Kidney (tissue), 13 donors: ENCODE measurements at regions not wholly inside any gene's neighbourhood (a gene's known extent, or its start where the extent isn't known, plus 50 kb on each side); places are given as distances from the start of the nearest gene placed in this dataset.
A peak's percentile ranks its signal among the peaks of the same experiment; 100 is the strongest.

Experiments used
- DNase-seq, 5 donors: peaks; one replicate each; pipeline ENCODE4 v3.0.0-alpha.2; 2013 to 2020
- FAIRE-seq: peaks from 2 replicates; lab custom pipeline; 2012; peaks lifted over from hg19 to GRCh38; lab: Jason Lieb, UNC
- H3K27ac ChIP-seq, 2 donors: one replicate each; pipeline ENCODE4 v1.7.0; 2013; ENCODE audit warnings: low read depth in 2 of 2, low read length in 2 of 2, inconsistent platforms in 1 of 2
- H3K27me3 ChIP-seq: one replicate; pipeline ENCODE4 v1.7.1; 2013; ENCODE audit warnings: low read length, inconsistent platforms; ENCODE audit not compliant: control insufficient read depth, insufficient read depth
- H3K36me3 ChIP-seq, 3 donors: one replicate each; pipeline versions ENCODE4 v1.7.0 to v1.7.1; 2013; ENCODE audit warnings: low read length in 3 of 3, control low read depth in 1 of 3, inconsistent platforms in 1 of 3; ENCODE audit not compliant: insufficient read depth in 3 of 3, control insufficient read depth in 2 of 3
- H3K4me1 ChIP-seq, 3 donors: one replicate each; pipeline versions ENCODE4 v1.7.0 to v1.7.1; 2013; ENCODE audit warnings: low read length in 3 of 3, inconsistent platforms in 1 of 3, low read depth in 1 of 3; ENCODE audit not compliant: control insufficient read depth in 2 of 3, insufficient read depth in 2 of 3
- H3K4me3 ChIP-seq, 3 donors: one replicate each; pipeline versions ENCODE4 v1.7.0 to v1.8.1; 2013; ENCODE audit warnings: low read length in 3 of 3, control low read depth in 1 of 3, inconsistent platforms in 1 of 3
- H3K9ac ChIP-seq, 3 donors: one replicate each; pipeline versions ENCODE4 v1.7.0 to v1.7.1; 2013; ENCODE audit warnings: low read length in 3 of 3, control low read depth in 1 of 3, inconsistent platforms in 1 of 3
- H3K9me3 ChIP-seq, 3 donors: one replicate each; pipeline versions ENCODE4 v1.7.0 to v1.7.1; 2013; ENCODE audit warnings: low read length in 3 of 3, control low read depth in 1 of 3, inconsistent platforms in 1 of 3; ENCODE audit not compliant: control insufficient read depth in 2 of 3, insufficient read depth in 1 of 3
- CTCF ChIP-seq: IDR thresholded peaks from 3 replicates; pipeline ENCODE4 v1.5.1; 2012; ENCODE audit warnings: mild to moderate bottlenecking, moderate library complexity, borderline replicate concordance; ENCODE audit not compliant: insufficient read depth; ENCODE audit errors: extremely low read depth
- intact Hi-C: fragments of 100-400 bp; cut with DNase I; formaldehyde crosslinking; loops from one replicate; pipeline ENCODE4 v1.11.1; 2022
- donor health status: control.
- donor health status: control.
- donor health status: control.
- donor health status: control.
- donor health status: control.
- donor health status: DM: yes; HTN: yes; CAD: no.
- donor health status: Normal renal cell carcinoma (clear cell type).

DNA sequence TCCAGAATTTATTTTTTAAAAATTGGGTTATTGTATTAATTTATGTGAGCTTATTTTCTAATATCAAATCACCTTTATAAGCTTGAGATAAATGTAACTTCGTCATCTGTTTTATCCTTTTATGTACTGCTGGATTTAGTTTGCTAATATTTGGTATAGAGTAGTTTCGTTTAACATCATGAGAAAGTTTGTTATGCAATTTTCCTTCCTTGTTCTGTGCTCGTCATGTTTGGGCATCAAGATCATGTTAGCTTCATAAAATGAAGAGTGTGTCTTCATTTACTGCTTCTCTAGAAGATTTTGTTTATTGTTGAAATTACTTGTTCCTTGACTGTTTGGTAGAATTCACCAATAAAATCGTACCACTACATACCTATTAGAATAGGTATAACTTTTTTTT is 262.1 kb upstream of the SATB1 start:
- no peak overlapping the region for H3K27ac ChIP-seq
- no peak overlapping the region for H3K9ac ChIP-seq
- H3K4me3 ChIP-seq: no peak overlapping the region
- H3K4me1 ChIP-seq: no peaks in the 10 kb centered on the region
- no peak for TF ChIP-seq CTCF
- no peaks in the 10 kb centered on the region for H3K27me3 ChIP-seq
- DNase-seq (no peak), FAIRE-seq (peak; percentile 66)
- intact Hi-C loops: no loop called here
- no peaks in the 10 kb centered on the region for H3K36me3 ChIP-seq
- no peaks in the 10 kb centered on the region for H3K9me3 ChIP-seq

DNA sequence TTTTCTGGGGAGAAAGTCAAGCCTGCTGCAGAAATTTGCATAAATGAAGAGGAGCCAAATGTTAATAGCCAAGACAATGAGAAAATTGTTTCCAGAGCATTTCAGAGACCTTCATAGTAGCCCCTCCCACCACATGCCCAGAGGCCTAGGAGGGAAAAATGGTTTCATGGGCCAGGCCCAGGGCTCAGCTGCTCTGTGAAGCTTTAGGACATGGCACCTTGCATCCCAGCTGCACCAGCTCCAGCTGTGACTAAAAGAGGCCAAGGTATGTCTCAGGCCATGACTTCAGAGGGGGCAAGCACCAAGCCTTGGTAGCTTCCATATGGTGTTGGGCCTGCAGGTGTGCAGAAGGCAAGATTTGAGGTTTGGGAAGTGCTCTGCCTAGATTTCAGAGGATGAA is 258.8 kb upstream of the SATB1 start:
- Histone ChIP-seq H3K9ac (no peak overlapping the region), H3K36me3 (no peaks in the 10 kb centered on the region), H3K4me3 (no peak overlapping the region), H3K27ac (no peak overlapping the region), H3K9me3 (no peaks in the 10 kb centered on the region), H3K27me3 (no peaks in the 10 kb centered on the region), H3K4me1 (no peaks in the 10 kb centered on the region)
- FAIRE-seq: no peak
- no peak for TF ChIP-seq CTCF
- DNase-seq: no peak
- intact Hi-C loops: no loop called here

- no peaks in the 10 kb centered on the region for H3K4me1 ChIP-seq
- H3K27me3 ChIP-seq: no peaks in the 10 kb centered on the region
- no peak for TF ChIP-seq CTCF
- no peak overlapping the region for H3K27ac ChIP-seq
- intact Hi-C loops: no loop called here
- H3K9me3 ChIP-seq: no peaks in the 10 kb centered on the region
- H3K36me3 ChIP-seq: no peaks in the 10 kb centered on the region
- no peak overlapping the region for H3K9ac ChIP-seq
- H3K4me3 ChIP-seq: no peak overlapping the region
- FAIRE-seq: no peak
- DNase-seq: no peak
These were observed 256.7 kb upstream of the SATB1 start for GRCh38 chr3:18681818-18682345.

GRCh38 chr3:18680758-18681157 is 255.6 kb upstream of the SATB1 start:
- H3K27me3 ChIP-seq: no peaks in the 10 kb centered on the region
- intact Hi-C loops: no loop called here
- no peaks in the 10 kb centered on the region for H3K36me3 ChIP-seq
- FAIRE-seq (no peak), DNase-seq (no peak)
- no peak overlapping the region for H3K9ac ChIP-seq
- no peaks in the 10 kb centered on the region for H3K9me3 ChIP-seq
- H3K27ac ChIP-seq: no peak overlapping the region
- no peak for TF ChIP-seq CTCF
- H3K4me3 ChIP-seq: no peak overlapping the region
- no peaks in the 10 kb centered on the region for H3K4me1 ChIP-seq
